Right kidney (tissue), 1 donor: ENCODE measurements at regions not wholly inside any gene's neighbourhood (a gene's known extent, or its start where the extent isn't known, plus 50 kb on each side); places are given as distances from the start of the nearest gene placed in this dataset.
A peak's percentile ranks its signal among the peaks of the same experiment; 100 is the strongest.
"Not testable (repeated sequence)": the region's sequence is repeated elsewhere in the genome, so short reads cannot be mapped to it uniquely, and the experiment has no call there.

Experiments used
- DNase-seq: peaks from one replicate; pipeline ENCODE4 v3.0.0-alpha.2; 2016

- no peak for DNase-seq
Observed at GRCh38 chr3:152621967-152622810, 212.7 kb upstream of the P2RY1 start.

GRCh38 chr3:152622811-152623167, 212.1 kb upstream of the P2RY1 start:
- no peak for DNase-seq

GRCh38 chr3:152623286-152623911, 211.5 kb upstream of the P2RY1 start:
- no peak for DNase-seq

- DNase-seq: no peak
Observed at GRCh38 chr3:152626226-152626625, 208.7 kb upstream of the P2RY1 start.

GRCh38 chr3:152628496-152628895, 206.4 kb upstream of the P2RY1 start:
- no peak for DNase-seq

GRCh38 chr3:152629363-152630122, 205.4 kb upstream of the P2RY1 start:
- DNase-seq: no peak

- no peak for DNase-seq
Observed at GRCh38 chr3:152635389-152635788, 199.5 kb upstream of the P2RY1 start.

GRCh38 chr3:152636651-152637050, 198.3 kb upstream of the P2RY1 start:
- no peak for DNase-seq

GRCh38 chr3:152638214-152638613, 196.7 kb upstream of the P2RY1 start:
- DNase-seq: no peak

GRCh38 chr3:152638707-152639450, 196.1 kb upstream of the P2RY1 start:
- no peak for DNase-seq

- no peak for DNase-seq
Observed at GRCh38 chr3:152641198-152641597, 193.7 kb upstream of the P2RY1 start.

- no peak for DNase-seq
Observed at GRCh38 chr3:152642658-152643057, 192.3 kb upstream of the P2RY1 start.

GRCh38 chr3:152644478-152644877, 190.5 kb upstream of the P2RY1 start:
- no peak for DNase-seq

- no peak for DNase-seq
Observed at GRCh38 chr3:152646004-152646403, 188.9 kb upstream of the P2RY1 start.

- DNase-seq: no peak
Observed at GRCh38 chr3:152650177-152650576, 184.8 kb upstream of the P2RY1 start.

GRCh38 chr3:152650923-152651322, 184.0 kb upstream of the P2RY1 start:
- DNase-seq: not testable (repeated sequence)

- peak; percentile 34 for DNase-seq
Observed at GRCh38 chr3:152656214-152656971, 178.5 kb upstream of the P2RY1 start.

- no peak for DNase-seq
Observed at GRCh38 chr3:152656972-152657355, 178.0 kb upstream of the P2RY1 start.

GRCh38 chr3:152658977-152659720, 175.8 kb upstream of the P2RY1 start:
- DNase-seq: no peak

GRCh38 chr3:152662157-152662556, 172.8 kb upstream of the P2RY1 start:
- no peak for DNase-seq

- DNase-seq: no peak
Observed at GRCh38 chr3:152664766-152665165, 170.2 kb upstream of the P2RY1 start.
